GM19468 (cell line): ENCODE measurements at regions not wholly inside any gene's neighbourhood (a gene's known extent, or its start where the extent isn't known, plus 50 kb on each side); places are given as distances from the start of the nearest gene placed in this dataset.
"Not testable (repeated sequence)": the region's sequence is repeated elsewhere in the genome, so short reads cannot be mapped to it uniquely, and the experiment has no call there.

ENCODE experiments used
- ATAC-seq: cut with Tn5 transposase; IDR thresholded peaks from one replicate; pipeline ENCODE4 v1.9.1; 2021; ENCODE audit warnings: mild to moderate bottlenecking, moderate library complexity, moderate number of reproducible peaks; ENCODE audit not compliant: unreplicated experiment; ENCODE audit errors: extremely low read depth

- no peak for ATAC-seq
Observed at GRCh38 chr13:56400774-56401173, 739.9 kb upstream of the PRR20A start.

DNA sequence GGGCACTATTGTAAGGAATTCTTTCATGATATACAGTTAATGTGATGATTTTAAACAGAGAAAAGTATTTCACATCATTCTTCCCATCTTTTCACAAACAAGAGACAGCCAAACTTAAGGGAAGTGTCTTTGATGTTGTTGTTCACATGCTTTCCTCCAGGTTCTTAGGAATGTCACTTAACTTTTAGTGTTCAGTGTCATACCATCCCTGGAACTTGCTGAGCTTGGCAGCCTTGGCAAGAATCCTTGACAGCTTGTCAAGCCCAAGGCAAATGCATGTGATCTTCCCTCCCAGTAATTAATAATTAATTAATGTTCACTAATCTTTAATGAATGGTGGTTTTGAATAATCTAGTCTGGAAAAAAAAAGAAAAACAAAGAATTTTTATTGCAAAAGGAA is 727.9 kb upstream of the PRR20A start:
- ATAC-seq = no peak

GRCh38 chr13:56424246-56424645 is 716.5 kb upstream of the PRR20A start:
- ATAC-seq = no peak

DNA sequence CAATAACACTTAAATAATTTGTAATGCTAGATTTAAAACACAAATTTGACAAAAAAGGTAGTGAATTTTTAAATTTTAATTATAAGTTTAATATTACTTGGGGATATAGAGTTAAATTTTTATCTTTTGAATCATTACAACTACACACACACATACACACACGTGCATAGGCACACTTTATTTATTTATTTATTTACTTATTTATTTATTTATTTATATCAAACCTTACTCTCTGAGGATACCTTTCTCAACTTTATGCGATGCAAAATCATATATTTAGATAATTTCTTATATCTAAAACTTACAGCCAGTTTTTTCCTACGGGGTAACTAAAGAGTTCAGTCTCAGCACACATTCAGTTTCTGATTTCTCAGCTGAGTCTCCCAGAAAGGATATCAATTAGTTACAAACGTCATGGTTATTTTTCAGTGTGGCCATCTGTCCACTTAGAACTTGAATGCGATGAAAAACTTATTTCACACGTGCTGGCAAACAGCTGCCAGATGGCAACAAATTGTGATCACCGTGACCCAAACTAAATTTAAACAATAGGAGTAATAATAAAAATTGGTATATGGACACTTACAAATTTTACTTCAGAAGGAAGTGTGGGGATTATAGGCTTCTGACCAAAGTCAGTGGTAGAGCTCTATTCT is 683.1 kb upstream of the PRR20A start:
- ATAC-seq = no peak

DNA sequence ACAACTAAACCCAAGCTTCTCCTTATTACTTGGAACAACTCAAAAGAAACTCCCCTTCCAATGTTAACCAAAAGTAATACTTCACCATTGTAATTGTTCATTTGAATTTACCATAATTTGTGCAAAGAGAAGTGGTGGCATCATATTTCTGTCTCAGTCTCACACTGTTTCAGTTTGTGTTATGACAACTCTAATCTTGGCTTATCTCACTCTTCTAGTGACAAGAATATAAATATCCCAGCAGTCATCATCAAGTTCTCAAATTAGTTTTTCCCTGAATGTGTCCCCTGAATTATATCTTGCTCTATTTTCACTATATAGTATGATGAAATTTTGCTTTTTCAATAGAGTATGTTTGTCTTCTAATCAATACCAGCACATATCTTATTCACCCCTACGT is 681.4 kb upstream of the PRR20A start:
- ATAC-seq = no peak

DNA sequence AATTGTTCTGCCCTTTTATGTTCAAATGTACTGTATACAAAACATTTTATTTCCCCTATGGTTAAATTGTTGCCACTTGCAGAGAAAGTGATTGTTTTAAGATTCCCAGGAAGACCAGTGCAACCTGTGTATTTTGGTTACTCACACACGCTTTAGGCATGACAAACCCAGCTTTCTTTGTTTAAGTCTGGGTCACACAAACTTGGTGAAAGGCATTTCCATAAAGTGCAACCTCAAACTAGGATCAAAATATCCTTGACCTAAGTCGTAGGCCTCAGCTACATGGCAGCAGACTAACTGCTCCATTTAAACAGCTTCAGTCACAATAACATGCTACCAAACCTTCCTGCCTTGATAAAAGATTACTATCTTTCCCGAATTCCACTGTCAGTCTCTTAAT is 639.0 kb upstream of the PRR20A start:
- no peak for ATAC-seq

DNA sequence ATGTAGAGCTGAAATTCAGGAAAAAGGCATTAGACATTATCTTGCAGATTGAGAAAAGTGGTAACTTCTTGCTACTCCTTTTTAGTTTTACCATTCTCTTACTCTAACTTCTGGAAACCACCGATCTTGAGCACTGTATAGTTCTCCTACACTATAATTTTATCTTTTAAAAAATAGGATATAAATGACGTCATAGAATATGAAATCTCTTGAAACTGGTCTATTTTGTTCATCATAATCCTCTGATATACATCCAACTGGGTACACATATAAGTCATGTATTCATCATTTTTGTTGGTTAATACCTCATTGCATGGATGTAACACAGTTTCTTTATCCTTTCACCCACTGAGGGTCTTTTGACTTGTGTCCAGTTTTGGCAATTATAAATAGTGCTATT is 629.9 kb upstream of the PRR20A start:
- no peak for ATAC-seq

DNA sequence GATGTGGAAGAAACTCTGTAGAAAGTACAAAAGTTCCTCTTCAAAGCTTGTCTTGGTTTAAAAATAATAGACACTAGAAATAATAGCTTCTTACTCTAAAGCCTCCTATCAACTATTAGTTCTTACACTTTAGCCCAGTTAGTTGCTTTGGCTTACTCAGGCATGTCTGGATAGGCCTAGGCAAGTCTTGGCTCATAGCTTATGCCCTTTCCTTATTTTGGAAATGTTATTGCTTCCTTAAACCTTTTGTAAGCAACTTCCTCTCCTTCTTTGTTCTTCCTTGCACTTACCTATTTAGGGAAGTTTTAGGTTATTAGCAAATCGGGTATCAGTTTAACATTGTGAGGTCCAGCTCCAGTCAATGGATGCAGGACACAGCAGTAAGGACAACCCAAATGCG is 628.4 kb upstream of the PRR20A start:
- not testable (repeated sequence) for ATAC-seq

DNA sequence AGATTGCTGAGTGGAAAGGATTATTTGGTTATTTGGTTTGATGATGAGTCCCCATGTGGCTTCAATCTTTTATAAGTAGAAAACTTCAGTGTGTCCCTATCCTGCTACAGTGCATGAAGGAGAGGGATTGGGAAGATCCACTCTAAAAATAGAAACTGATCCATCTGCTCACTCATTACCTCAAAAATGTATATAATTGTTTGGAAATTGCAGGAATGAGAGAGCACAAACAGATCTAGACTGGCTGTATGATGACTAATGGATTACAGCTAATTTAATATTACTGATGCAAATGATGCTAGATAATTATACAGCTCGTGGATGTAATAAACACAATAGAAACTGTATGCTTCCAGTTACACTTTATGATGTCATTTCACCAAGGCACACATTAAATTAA is 625.3 kb upstream of the PRR20A start:
- ATAC-seq = no peak

GRCh38 chr13:56528040-56528790 is 612.5 kb upstream of the PRR20A start:
- ATAC-seq = no peak

GRCh38 chr13:56530096-56530495 is 610.6 kb upstream of the PRR20A start:
- ATAC-seq = no peak

DNA sequence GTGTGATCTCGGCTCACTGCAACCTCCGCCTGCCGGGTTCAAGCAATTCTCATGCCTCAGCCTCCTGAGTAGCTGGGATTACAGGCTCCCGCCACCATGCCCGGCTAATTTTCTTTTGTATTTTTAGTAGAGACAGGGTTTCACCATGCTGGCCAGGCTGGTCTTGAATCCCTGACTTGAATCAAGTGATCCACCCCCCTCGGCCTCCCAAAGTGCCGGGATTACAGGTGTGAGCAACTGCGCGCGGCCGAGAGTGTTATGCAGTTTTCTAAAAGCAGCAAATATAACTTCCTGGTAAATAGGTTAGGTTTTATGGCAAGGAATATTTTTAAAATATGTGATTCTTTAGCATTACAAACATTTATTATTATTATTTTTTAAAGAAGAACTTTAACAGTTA is 592.8 kb upstream of the PRR20A start:
- ATAC-seq = not testable (repeated sequence)

DNA sequence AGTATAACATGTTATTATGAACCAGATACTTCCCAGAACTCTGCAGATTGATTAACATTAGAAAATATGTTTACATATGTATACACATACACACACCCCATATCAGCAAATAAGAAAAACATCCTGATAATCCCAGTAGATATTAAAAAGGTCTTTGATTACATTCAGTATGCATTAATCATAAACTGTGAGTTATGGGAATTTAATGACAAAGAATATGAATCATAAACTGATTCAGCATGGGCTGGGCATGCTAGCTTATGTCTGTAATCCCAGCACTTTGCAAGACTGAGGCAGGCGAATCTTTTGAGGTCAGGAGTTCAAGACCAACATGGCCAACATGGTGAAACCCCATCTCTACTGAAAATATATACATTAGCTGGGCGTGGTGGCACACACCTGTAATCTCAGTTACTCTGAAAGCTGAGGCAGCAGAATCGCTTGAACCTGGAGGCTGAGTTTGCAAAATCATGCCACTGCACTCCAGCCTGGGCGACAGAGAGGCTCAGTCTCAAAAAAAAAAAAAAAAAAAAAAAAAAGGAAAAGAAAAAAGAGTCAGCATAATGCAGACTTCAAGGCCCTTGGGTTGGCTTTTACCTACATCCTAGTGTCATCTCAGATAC is 581.9 kb upstream of the PRR20A start:
- no peak for ATAC-seq

GRCh38 chr13:56561327-56561726 is 579.4 kb upstream of the PRR20A start:
- ATAC-seq = no peak

DNA sequence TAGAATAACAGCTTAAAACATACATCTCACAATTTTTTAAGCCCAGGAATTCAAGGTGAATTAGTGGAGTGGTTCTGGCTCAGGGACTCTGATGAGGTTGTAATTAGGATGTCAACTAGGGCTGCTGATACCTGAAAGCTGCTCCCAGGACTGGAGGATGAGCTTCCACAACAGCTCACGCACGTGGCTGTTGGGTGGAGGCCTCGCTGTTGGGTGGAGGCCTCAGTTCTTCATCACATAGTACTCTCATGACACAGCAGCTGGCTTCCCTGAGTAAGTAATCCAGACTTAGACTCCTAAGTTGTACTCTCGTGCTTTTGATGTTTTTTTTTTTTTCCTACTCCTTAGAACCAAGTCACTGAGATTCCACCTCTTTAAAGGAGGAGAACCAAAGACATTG is 577.1 kb upstream of the PRR20A start:
- no peak for ATAC-seq

- no peak for ATAC-seq
Observed at GRCh38 chr13:56586976-56587375, 553.7 kb upstream of the PRR20A start.

DNA sequence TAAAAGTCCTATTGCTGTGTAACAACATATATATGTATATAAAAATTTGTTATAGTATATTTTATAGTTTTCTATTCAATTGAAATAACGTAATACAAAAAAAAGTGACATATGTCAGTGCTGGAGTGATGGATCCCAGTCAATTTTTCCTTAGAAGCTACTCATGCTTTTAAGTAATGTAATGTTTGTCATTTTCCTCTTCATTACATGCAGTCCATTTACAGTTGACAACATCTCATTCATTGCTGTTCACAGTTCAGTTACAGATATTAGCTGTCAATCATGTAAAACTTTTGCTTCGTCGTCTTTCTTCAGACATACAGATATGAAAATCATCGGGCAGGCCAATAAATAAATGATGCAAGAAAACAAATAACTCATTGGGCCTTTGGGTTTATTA is 525.1 kb upstream of the PRR20A start:
- no peak for ATAC-seq

DNA sequence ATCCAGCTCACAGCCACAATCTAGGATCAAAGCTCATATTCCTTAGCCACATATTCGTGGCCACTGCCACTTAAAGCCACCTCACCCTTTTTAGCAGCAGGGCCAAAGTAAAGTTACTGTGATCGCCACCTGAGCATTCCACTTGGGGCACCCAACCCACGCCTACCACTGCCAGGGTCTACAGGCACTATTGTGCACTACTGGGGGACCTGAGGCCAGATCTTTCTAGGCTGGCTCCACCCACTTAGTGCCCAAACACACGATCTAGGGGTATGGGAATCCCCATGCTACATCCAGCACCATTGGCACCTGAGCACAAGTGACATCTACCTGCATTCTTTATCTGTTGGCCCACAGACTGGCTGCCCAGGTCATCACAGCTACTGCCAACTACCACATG is 517.9 kb upstream of the PRR20A start:
- ATAC-seq = no peak

DNA sequence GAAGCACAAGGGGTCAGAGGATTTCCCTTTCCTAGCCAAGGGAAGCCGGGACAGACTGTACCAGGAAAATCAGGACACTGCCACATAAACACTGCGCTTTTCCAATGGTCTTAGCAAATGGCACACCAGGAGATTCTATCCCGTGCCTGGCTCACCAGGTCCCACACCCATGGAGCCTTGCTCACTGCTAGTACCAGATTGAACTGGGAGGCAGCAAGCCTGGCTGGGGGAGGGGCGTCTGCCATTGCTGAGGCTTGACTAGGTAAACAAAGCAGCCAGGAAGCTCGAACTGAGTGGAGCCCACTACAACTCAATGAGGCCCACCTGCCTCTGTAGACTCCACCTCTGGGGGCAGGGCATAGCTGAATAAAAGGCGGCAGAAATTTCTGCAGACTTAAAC is 511.8 kb upstream of the PRR20A start:
- not testable (repeated sequence) for ATAC-seq

DNA sequence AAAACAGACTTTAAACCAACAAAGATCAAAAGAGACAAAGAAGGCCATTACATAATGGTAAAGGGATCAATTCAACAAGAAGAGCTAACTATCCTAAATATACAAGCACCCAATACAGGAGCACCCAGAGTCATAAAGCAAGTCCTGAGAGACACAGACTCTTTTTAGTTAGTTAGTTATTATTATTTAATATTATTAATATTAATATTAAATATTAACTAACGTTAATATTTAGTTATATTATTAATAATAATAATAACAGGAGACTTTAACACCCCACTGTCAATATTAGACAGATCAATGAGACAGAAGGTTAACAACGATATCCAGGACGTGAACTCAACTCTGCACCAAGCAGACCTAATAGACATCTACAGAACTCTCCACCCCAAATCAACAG is 509.7 kb upstream of the PRR20A start:
- ATAC-seq = not testable (repeated sequence)

DNA sequence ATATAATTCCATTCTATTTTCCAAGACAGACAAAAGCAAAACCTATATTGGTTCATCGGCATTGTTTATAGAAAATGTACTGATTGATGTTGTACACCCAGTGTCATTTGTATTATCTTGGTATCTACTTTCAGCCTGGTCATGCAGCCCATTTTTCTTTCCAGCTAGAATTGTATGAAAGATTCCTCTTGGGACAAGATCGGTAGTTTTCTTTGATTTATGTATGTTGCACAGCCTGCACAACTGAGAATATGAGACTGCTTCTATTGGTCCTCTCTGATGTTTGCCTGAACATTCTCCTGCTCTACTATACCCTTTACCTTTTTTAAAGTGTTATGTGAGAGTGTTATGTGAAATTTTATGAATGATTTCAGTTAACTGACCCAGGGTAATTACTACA is 487.7 kb upstream of the PRR20A start:
- no peak for ATAC-seq

DNA sequence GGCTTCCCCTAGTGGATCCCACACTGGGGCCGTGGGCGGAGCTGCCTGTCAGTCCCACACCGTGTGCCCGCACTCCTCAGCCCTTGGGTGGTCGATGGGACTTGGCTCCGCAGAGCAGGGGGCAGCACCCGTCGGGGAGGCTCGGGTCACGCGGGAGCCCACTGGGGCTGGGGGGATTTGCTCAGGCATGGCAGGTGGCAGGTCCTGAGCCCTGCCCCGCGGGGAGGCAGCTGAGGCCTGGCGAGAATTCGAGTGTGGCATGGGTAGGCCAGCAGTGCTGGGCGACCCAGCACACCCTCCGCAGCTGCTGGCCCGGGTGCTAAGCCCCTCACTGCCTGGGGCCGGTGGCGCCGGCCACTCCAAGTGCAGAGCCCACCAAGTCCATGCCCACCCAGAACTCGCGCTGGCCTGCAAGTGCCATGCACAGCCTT is 481.7 kb upstream of the PRR20A start:
- ATAC-seq = no peak
